GM19395 (cell line): ENCODE measurements at regions not wholly inside any gene's neighbourhood (a gene's known extent, or its start where the extent isn't known, plus 50 kb on each side); places are given as distances from the start of the nearest gene placed in this dataset.

Experiments used
- ATAC-seq: cut with Tn5 transposase; IDR thresholded peaks from one replicate; pipeline ENCODE4 v1.9.1; 2021; ENCODE audit warnings: mild to moderate bottlenecking, moderate library complexity; ENCODE audit not compliant: unreplicated experiment

- ATAC-seq = no peak
Measured at GRCh38 chr4:32290102-32290501, 1569.9 kb downstream of the PCDH7 start.

- no peak for ATAC-seq
Measured at GRCh38 chr4:32318926-32319325, 1598.8 kb downstream of the PCDH7 start.

- no peak for ATAC-seq
Measured at GRCh38 chr4:32321421-32321820, 1601.3 kb downstream of the PCDH7 start.

DNA sequence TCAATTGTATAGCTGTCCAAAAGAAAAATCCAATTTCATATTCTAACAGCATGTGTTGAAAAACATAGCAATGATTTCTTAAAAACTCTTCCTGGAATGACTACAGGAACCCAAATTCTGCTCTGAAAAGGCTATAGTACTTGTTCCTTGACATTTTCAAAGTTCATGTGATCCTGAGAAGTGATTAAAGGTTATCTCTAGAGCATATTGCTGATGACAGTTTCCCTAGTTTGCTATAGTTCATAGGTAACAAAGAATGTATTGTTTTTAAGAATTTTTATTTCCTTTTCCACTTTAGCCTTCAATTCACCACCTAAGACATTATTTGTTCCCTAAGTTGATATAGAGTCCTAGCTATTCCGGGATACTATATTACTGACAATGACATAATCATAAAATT is 1614.6 kb downstream of the PCDH7 start:
- no peak for ATAC-seq

- no peak for ATAC-seq
Measured at GRCh38 chr4:32337403-32337802, 1617.2 kb downstream of the PCDH7 start.

GRCh38 chr4:32340591-32340990 is 1620.4 kb downstream of the PCDH7 start:
- ATAC-seq = no peak

DNA sequence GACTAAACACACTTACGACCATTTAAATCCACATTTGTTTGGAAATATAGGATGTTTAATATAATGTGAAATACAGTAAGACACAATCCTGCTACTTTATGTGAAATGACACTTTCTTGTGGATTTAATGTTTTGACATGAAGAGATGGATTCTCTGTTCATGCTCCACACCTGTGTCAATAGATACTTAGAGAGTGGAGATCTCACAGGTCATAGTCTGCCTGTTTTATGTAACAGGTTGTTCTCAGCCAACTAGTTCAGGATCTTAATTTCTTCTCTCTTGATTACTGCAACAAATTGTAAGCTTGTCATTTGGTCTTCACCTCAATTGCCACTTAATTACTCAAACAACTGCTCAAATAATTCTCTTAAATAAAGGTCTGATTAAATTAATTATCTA is 1621.2 kb downstream of the PCDH7 start:
- no peak for ATAC-seq

- ATAC-seq = no peak
Measured at GRCh38 chr4:32342054-32342453, 1621.9 kb downstream of the PCDH7 start.

- ATAC-seq = no peak
Measured at GRCh38 chr4:32349026-32349425, 1628.9 kb downstream of the PCDH7 start.

DNA sequence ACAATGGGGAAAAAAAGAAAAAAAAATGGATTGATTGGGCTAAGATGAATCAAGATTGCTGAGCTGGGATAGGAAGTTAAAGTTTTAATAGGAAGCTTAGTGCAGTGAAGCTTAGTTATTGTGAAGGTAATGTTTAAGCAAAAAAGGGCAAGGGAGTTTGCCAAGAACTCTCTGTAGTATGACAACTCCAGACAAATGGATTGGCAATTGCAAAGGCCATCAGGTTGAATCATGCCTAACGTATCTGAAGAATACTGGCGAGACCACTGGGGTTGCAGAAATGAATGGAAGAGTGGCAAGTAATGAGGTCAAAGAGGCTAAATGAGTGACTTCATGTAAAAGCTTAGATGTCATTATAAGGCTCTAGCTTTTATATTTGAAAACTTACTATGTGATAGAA is 1654.0 kb downstream of the PCDH7 start:
- no peak for ATAC-seq

DNA sequence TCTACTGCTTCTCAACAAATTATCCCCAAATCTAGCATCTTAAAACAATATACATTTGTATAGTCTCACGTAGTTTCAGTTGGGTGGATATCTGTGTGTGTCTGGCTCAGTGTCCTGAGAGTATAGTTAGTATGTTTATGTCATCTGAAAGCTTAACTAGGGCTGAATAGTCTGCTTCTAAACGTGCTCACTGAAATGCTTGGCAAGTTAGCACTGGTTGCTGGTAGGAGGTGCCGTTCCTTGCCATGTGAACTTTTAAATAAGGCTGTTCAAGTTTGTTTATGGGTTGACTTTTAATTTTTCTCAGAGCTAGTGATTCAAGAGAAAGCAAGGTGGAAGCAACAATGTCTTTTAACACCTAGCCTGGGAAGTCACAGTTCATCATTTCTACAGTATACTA is 1673.6 kb downstream of the PCDH7 start:
- ATAC-seq = no peak

DNA sequence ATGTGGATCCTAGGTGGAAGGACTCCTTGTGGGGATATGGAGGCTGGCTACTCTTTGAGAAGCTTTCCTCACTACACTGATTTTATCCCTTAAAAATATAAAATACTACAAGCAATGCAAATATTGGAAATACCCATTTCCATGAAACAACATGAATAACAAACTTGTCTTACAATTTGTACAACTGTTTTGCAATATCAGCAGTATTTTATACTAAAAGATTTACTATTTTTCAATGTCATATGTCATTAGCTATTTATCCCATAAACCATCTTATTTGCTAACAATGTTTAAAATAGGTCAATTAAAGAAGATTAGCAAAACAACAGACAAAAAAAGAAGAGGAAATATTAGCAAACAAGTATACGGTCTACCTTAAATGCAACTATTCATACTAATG is 1674.1 kb downstream of the PCDH7 start:
- no peak for ATAC-seq

GRCh38 chr4:32396507-32397070 is 1676.4 kb downstream of the PCDH7 start:
- ATAC-seq = no peak

DNA sequence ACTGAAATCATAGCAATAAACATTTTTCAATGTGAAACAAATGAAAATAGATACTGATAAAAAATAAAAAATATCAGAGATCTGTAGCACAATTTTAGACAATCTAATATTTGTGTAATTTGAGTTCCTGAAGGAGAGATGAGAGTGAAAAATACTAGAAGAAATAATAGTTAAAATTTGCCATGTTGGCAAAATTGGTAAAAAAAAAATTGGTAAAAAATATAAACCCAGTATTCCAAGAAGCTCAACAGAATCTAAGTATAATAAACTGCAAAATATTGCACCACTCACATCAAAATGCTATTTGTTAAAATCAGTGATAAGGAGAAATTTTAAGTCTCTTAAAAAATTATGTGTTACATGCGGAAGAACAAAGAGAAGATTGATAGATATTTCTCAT is 1680.7 kb downstream of the PCDH7 start:
- no peak for ATAC-seq

GRCh38 chr4:32417113-32417704 is 1697.0 kb downstream of the PCDH7 start:
- ATAC-seq = no peak

DNA sequence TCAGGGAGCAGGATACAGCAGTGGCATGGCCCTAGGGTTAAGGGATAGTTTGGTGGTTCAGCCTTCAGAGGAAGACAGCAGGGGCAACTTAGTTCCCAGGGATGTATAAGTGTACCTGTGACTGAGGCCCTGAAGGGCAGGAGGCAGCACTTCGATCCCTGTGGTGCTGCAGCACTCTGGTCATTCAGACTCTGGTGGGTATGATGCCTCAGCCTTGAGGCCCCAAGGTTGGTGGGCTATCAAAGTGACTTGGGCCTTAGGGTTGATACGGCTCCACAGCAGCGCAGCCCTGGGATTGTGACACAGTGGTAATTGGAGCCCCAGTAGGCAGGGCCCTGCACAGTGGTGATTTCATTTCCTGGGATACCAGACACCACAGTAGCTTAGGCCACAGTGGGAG is 1703.1 kb downstream of the PCDH7 start:
- no peak for ATAC-seq

DNA sequence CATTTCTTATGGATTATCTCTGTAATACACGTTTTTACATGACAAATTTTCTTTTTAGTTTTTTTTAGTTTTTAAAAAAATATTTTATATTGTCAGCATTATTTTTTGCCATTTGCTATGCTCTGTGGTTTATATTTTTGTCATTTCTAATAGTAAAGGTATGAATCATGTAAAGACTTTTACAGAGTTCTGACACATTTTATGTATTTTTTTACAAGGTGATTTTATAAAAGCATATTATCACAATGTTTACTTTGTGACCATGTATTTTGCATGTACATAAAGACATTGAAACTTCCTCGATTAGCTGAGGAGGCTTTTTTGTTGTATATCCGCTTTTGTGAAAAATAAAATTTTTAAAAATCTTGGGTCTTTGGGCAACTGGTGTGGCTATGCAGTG is 1705.1 kb downstream of the PCDH7 start:
- no peak for ATAC-seq

DNA sequence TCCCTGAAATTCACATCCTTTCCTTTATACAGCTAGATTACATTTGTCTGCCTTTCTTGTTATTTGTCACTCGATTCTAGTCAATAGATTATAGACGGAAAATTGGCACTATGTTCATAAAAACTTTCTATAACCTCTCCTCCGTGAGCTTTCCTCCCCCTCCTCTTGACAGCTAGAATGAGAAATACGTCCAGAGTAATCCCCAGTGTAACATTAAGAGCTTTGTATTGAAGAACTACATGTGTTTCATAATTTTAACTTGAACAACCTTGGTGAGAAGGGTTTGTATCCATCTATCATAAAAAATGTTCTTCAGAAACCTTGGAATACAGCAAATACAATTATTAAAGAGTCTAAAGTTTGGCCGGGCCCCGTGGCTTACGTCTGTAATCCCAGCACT is 1707.4 kb downstream of the PCDH7 start:
- ATAC-seq = no peak

DNA sequence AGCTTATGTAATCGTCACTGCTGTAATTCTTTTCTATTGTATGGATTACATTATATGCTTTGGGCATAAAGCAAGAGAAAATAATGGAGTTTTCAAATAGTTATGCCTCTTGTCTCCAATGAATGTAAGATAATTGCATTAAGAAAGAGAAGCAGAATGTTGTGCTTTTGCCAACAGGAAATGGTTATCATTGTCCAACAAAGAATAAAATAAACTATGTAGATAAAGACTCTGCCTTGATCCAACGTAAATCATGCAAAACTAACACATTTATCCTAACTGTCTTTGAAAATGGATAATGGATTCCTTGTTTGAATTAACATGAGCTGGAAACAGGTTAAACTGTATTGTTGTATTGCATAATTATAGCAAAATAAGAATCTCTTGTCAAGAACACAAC is 1709.0 kb downstream of the PCDH7 start:
- ATAC-seq = no peak

DNA sequence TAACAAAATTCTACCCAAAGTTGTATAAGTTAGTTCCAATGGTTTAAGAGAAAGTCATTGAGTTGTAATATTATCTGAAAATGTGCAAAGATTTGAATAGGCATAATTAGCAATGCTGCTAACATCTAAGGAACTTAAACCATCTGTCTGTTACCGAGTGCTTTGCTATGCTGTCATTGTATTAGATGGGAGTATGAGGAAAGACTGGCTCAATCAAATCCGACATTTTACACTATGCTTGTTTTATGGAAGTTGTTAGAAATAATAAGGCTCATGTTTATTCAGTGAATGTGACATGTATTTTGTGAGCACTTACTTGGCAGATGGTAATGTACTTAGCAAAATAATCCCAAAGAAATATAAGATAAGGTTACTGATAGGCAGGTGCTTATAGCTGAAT is 1715.1 kb downstream of the PCDH7 start:
- no peak for ATAC-seq

- ATAC-seq = no peak
Measured at GRCh38 chr4:32436816-32437215, 1716.6 kb downstream of the PCDH7 start.

DNA sequence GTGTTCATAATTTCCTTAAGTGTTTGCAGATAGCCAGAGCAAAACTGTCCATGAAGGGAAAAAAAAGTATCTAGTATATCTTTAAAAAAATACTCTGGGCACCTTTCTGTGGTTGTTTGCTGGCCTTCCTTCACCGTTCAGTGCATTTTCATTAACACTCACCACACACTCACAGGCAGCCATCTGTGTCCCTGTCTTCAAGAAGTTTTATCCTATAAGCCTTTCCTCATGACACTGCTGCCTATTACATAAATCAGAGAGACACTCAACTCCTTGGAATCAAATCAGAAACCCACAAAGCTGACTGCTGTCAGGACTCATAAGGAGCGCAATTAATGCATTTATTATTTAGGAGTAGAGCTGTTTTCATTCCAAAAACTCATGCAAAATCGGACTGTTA is 1720.2 kb downstream of the PCDH7 start:
- ATAC-seq = no peak

- no peak for ATAC-seq
Measured at GRCh38 chr4:32454482-32454881, 1734.3 kb downstream of the PCDH7 start.
